GM11168 (cell line): ENCODE measurements at regions not wholly inside any gene's neighbourhood (a gene's known extent, or its start where the extent isn't known, plus 50 kb on each side); places are given as distances from the start of the nearest gene placed in this dataset.
"Not testable (repeated sequence)": the region's sequence is repeated elsewhere in the genome, so short reads cannot be mapped to it uniquely, and the experiment has no call there.

Source experiments
- in situ Hi-C: fragments of 300-500 bp; cut with MboI; formaldehyde crosslinking; loops from one replicate; pipeline ENCODE4 v1.12.0; 2022; ENCODE audit warnings: low sequenced_read_pairs; ENCODE audit not compliant: unreplicated experiment

GRCh38 chr12:83556040-83556439 lies 869.3 kb downstream of the TMTC2 start:
- in situ Hi-C loops = not testable (repeated sequence)

GRCh38 chr12:83541446-83541845 lies 854.7 kb downstream of the TMTC2 start:
- in situ Hi-C loops = no loop called here

GRCh38 chr12:83538361-83538965 lies 851.8 kb downstream of the TMTC2 start:
- in situ Hi-C loops = no loop called here

- in situ Hi-C loops = no loop called here
Measured at GRCh38 chr12:83537428-83538053, 850.8 kb downstream of the TMTC2 start.

- in situ Hi-C loops = no loop called here
Measured at GRCh38 chr12:83536496-83536895, 849.8 kb downstream of the TMTC2 start.

- in situ Hi-C loops = no loop called here
Measured at GRCh38 chr12:83528571-83528970, 841.9 kb downstream of the TMTC2 start.

- in situ Hi-C loops = no loop called here
Measured at GRCh38 chr12:83527810-83528209, 841.1 kb downstream of the TMTC2 start.

- in situ Hi-C loops = no loop called here
Measured at GRCh38 chr12:83515306-83516026, 828.8 kb downstream of the TMTC2 start.

GRCh38 chr12:83514372-83514771 lies 827.7 kb downstream of the TMTC2 start:
- in situ Hi-C loops = no loop called here

GRCh38 chr12:83506841-83507240 lies 820.1 kb downstream of the TMTC2 start:
- in situ Hi-C loops = no loop called here

- in situ Hi-C loops = no loop called here
Measured at GRCh38 chr12:83505586-83505985, 818.9 kb downstream of the TMTC2 start.

- in situ Hi-C loops = not testable (repeated sequence)
Measured at GRCh38 chr12:83499894-83500293, 813.2 kb downstream of the TMTC2 start.

- in situ Hi-C loops = no loop called here
Measured at GRCh38 chr12:83477696-83478095, 791.0 kb downstream of the TMTC2 start.

GRCh38 chr12:83476695-83477690 lies 790.3 kb downstream of the TMTC2 start:
- in situ Hi-C loops = no loop called here

- in situ Hi-C loops = no loop called here
Measured at GRCh38 chr12:83476006-83476405, 789.3 kb downstream of the TMTC2 start.

GRCh38 chr12:83474369-83474768 lies 787.7 kb downstream of the TMTC2 start:
- in situ Hi-C loops = no loop called here

- in situ Hi-C loops = no loop called here
Measured at GRCh38 chr12:83473408-83474095, 786.8 kb downstream of the TMTC2 start.

- in situ Hi-C loops = no loop called here
Measured at GRCh38 chr12:83472772-83473171, 786.1 kb downstream of the TMTC2 start.

GRCh38 chr12:83472350-83472749 lies 785.6 kb downstream of the TMTC2 start:
- in situ Hi-C loops = no loop called here

- in situ Hi-C loops = no loop called here
Measured at GRCh38 chr12:83471341-83471740, 784.6 kb downstream of the TMTC2 start.
